H1 (cell line): ENCODE measurements at regions not wholly inside any gene's neighbourhood (a gene's known extent, or its start where the extent isn't known, plus 50 kb on each side); places are given as distances from the start of the nearest gene placed in this dataset.

Experiments
- CREB1 ChIP-seq: IDR thresholded peaks from 2 replicates; pipeline ENCODE4 v1.6.1; 2012; ENCODE audit warnings: inconsistent platforms
- CTBP2 ChIP-seq: IDR thresholded peaks from 2 replicates; pipeline ENCODE4 v1.7.0; 2011; ENCODE audit warnings: borderline replicate concordance, mild to moderate bottlenecking, moderate library complexity, mixed read lengths, low read length; ENCODE audit not compliant: insufficient read depth, insufficient read length
- CTCF ChIP-seq, 3 experiments: IDR thresholded peaks; 1 replicate in 2 of 3; 2 replicates in 1 of 3; pipeline versions ENCODE4 v1.5.1 to v1.6.1; 2011; ENCODE audit warnings: low read length in 3 of 3, mild to moderate bottlenecking in 3 of 3, inconsistent platforms in 2 of 3, low read depth in 1 of 3, moderate library complexity in 1 of 3; ENCODE audit not compliant: insufficient read depth in 1 of 3; ENCODE audit errors: control extremely low read depth in 1 of 3
- GTF2F1 ChIP-seq: IDR thresholded peaks from 2 replicates; pipeline ENCODE4 v1.6.1; 2012; ENCODE audit warnings: low read depth, low read length, improper control_type of control experiment, borderline replicate concordance
- HDAC6 ChIP-seq: IDR thresholded peaks from one replicate; pipeline ENCODE4 v1.7.1; 2012; ENCODE audit warnings: low read depth, mild to moderate bottlenecking, inconsistent platforms, low read length, moderate library complexity
- POLR2A ChIP-seq, 2 experiments: IDR thresholded peaks; 1 replicate in 1 of 2; 2 replicates in 1 of 2; pipeline ENCODE4 v1.6.1; 2011; ENCODE audit warnings: low read depth in 2 of 2, low read length in 2 of 2, mild to moderate bottlenecking in 2 of 2; ENCODE audit errors: control extremely low read depth in 1 of 2
- RBBP5 ChIP-seq: IDR thresholded peaks from 2 replicates; pipeline ENCODE4 v1.7.1; 2012; ENCODE audit warnings: low read depth, mild to moderate bottlenecking, inconsistent platforms, low read length, moderate library complexity, borderline replicate concordance

GRCh38 chr2:128485761-128486639 is 167.3 kb upstream of the HS6ST1 start:
- no peak for TF ChIP-seq GTF2F1
- no peak for TF ChIP-seq HDAC6
- no peak for TF ChIP-seq CTCF (IDR thresholded peaks at IDR 0.05; ENCODE audit: control extremely low read depth in 1 of 3, insufficient read depth in 1 of 3, low read depth in 1 of 3, low read length in 3 of 3)
- no peak for TF ChIP-seq CTBP2
- no peak for TF ChIP-seq POLR2A (IDR thresholded peaks at IDR 0.05; ENCODE audit: control extremely low read depth in 1 of 2, low read depth in 2 of 2, low read length in 2 of 2)
- no peak for TF ChIP-seq RBBP5
- no peak for TF ChIP-seq CREB1
